B cell (primary cell): ENCODE measurements at regions not wholly inside any gene's neighbourhood (a gene's known extent, or its start where the extent isn't known, plus 50 kb on each side); places are given as distances from the start of the nearest gene placed in this dataset.

ENCODE experiments used
- ATAC-seq: fragments of 200-7000 bp; cut with Tn5 transposase; one replicate; pipeline ENCODE4 v1.10.0; 2021; ENCODE audit warnings: low read depth, mild to moderate bottlenecking, moderate number of reproducible peaks, moderate library complexity
- CTCF ChIA-PET: fragments of 350-600 bp; sonication (Branson Sonifier 250); formaldehyde crosslinking; loops from one replicate; lab custom pipeline; 2021; ENCODE audit warnings: antibody characterized with exemption, inconsistent platforms; lab: Charles Lee
- POLR2A ChIA-PET: fragments of 350-600 bp; sonication (Branson Sonifier 250); formaldehyde crosslinking; loops from one replicate; lab custom pipeline; 2021; ENCODE audit warnings: antibody characterized with exemption; lab: Charles Lee
- DNase-seq: peaks from one replicate; pipeline ENCODE4 v3.0.0; 2013
- H2AFZ ChIP-seq: 2 replicates; pipeline ENCODE4 v1.6.1; 2012; ENCODE audit warnings: mild to moderate bottlenecking, low read depth, low read length; ENCODE audit not compliant: insufficient read depth, poor library complexity, severe bottlenecking
- H3K27ac ChIP-seq, 2 donors: 1 replicate in 1 of 2; 2 replicates in 1 of 2; pipeline ENCODE4 v1.5.1; 2012 to 2013; ENCODE audit warnings: low read length in 2 of 2, mild to moderate bottlenecking in 2 of 2, moderate library complexity in 1 of 2
- H3K27me3 ChIP-seq, 4 experiments: fragments of 200-600 bp in 1 of 4; sonication (generic) in 1 of 4; replicated peaks in 1 of 4; 1 replicate in 2 of 4; 2 replicates in 2 of 4; pipeline versions ENCODE4 v1.6.1 to v1.7.0; 2013 to 2016; ENCODE audit warnings: low read length in 3 of 4, mild to moderate bottlenecking in 2 of 4, mixed read lengths in 1 of 4, moderate library complexity in 1 of 4; ENCODE audit not compliant: insufficient read depth in 4 of 4, control insufficient read depth in 3 of 4; ENCODE audit errors: control extremely low read depth in 1 of 4
- H3K36me3 ChIP-seq, 2 experiments: replicated peaks in 1 of 2; 1 replicate in 1 of 2; 2 replicates in 1 of 2; pipeline versions ENCODE4 v1.6.1 to v1.7.1; 2013; ENCODE audit warnings: low read length in 1 of 2; ENCODE audit not compliant: insufficient read depth in 2 of 2, control insufficient read depth in 1 of 2; ENCODE audit errors: control extremely low read depth in 1 of 2, extremely low read depth in 1 of 2
- H3K4me1 ChIP-seq, 2 donors: fragments of 200-600 bp in 1 of 2; sonication (generic) in 1 of 2; 1 replicate in 1 of 2; 2 replicates in 1 of 2; pipeline versions ENCODE4 v1.5.1 to v1.6.1; 2013 to 2017; ENCODE audit warnings: low read length in 2 of 2; ENCODE audit not compliant: control insufficient read depth in 2 of 2, insufficient read depth in 2 of 2
- H3K4me2 ChIP-seq: replicated peaks from 2 replicates; pipeline ENCODE3; 2012; ENCODE audit warnings: mild to moderate bottlenecking, low read depth, low read length; ENCODE audit not compliant: poor library complexity, severe bottlenecking
- H3K4me3 ChIP-seq, 5 experiments: fragments of 200-600 bp in 1 of 5; sonication (generic) in 1 of 5; 1 replicate in 3 of 5; 2 replicates in 2 of 5; pipeline versions ENCODE4 v1.5.1 to v1.7.0; 2011 to 2016; ENCODE audit warnings: low read length in 4 of 5, mild to moderate bottlenecking in 4 of 5, low read depth in 2 of 5, control low read depth in 1 of 5, moderate library complexity in 1 of 5; ENCODE audit not compliant: insufficient read depth in 1 of 5; ENCODE audit errors: control extremely low read depth in 1 of 5, extremely low read depth in 1 of 5
- H3K79me2 ChIP-seq: fragments of 200-600 bp; sonication (generic); one replicate; pipeline ENCODE4 v1.6.0; 2016; ENCODE audit warnings: low read length; ENCODE audit not compliant: control insufficient read depth, insufficient read depth
- H3K9ac ChIP-seq: fragments of 200-600 bp; sonication (generic); 2 replicates; pipeline ENCODE4 v1.6.1; 2017; ENCODE audit warnings: mild to moderate bottlenecking, low read length, moderate library complexity
- H3K9me3 ChIP-seq, 3 donors: one replicate each; pipeline versions ENCODE4 v1.6.1 to v1.7.1; 2013; ENCODE audit warnings: low read length in 2 of 3; ENCODE audit not compliant: control insufficient read depth in 2 of 3, insufficient read depth in 1 of 3; ENCODE audit errors: control extremely low read depth in 1 of 3
- H4K20me1 ChIP-seq: 2 replicates; pipeline ENCODE4 v1.6.0; 2012; ENCODE audit warnings: mild to moderate bottlenecking, low read length; ENCODE audit not compliant: insufficient read depth, control insufficient read depth, poor library complexity, severe bottlenecking
- H3K27ac Mint-ChIP-seq: one replicate; pipeline ENCODE4 v1.8.0; 2021; ENCODE audit warnings: mixed read lengths
- H3K27me3 Mint-ChIP-seq: one replicate; pipeline ENCODE4 v1.8.0; 2021; ENCODE audit warnings: mixed read lengths
- H3K4me1 Mint-ChIP-seq: one replicate; pipeline ENCODE4 v1.8.0; 2021; ENCODE audit warnings: mixed read lengths
- H3K4me3 Mint-ChIP-seq: one replicate; pipeline ENCODE4 v1.8.0; 2021; ENCODE audit warnings: mixed read lengths
- H3K9me3 Mint-ChIP-seq: one replicate; pipeline ENCODE4 v1.8.0; 2022; ENCODE audit warnings: mixed read lengths; ENCODE audit not compliant: insufficient read depth
- CTCF ChIP-seq: fragments of 200-600 bp; IDR thresholded peaks from one replicate; pipeline ENCODE4 v1.8.0; 2022; ENCODE audit warnings: antibody characterized with exemption, mild to moderate bottlenecking
- EZH2 ChIP-seq: IDR thresholded peaks from 2 replicates; pipeline ENCODE4 v1.6.1; 2012; ENCODE audit warnings: borderline replicate concordance, low read depth, mild to moderate bottlenecking, moderate library complexity, low read length; ENCODE audit not compliant: insufficient read depth, poor library complexity, severe bottlenecking
- WGBS: methylation state at CpG from one replicate; pipeline ENCODE4 v1.1.5; 2013; ENCODE audit warnings: missing lambda C conversion rate; ENCODE audit not compliant: insufficient coverage; 5-methylcytosine and 5-hydroxymethylcytosine counted together
- intact Hi-C: fragments of 100-400 bp; cut with micrococcal nuclease; formaldehyde crosslinking; loops from one replicate; pipeline ENCODE4 v1.10.0; 2022

DNA sequence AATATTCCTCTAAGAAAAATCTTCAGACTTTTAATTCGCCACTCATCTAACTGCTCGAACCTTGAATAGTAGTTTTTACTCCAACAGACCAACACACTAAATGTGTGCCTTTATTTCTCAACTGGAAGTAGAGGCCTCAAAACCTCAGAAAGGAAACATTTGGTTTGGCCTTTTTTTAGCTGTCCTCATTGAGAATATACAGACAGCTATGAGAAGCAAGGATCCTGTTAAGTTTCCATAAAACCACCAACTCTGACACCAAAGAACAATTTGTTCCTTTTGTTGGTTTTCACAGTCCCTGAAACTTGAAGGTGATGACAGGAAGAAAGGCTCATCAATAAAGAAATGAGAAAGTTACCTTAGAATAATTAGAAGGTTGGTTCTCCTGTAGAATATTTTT is 199.2 kb upstream of the MEOX2 start:
- TF ChIP-seq CTCF: no peak
- no peak for TF ChIP-seq EZH2
- no peaks in the 10 kb centered on the region for H3K36me3 ChIP-seq
- intact Hi-C loops: no loop called here
- ATAC-seq (no peak), DNase-seq (no peak)
- no peak overlapping the region for H3K4me3 ChIP-seq
- CTCF ChIA-PET: no interaction called here
- no CpG with 5 or more reads among the region's 2 CpGs for WGBS
- Mint-ChIP-seq H3K27ac (no peak overlapping the region), H3K4me1 (no peaks in the 10 kb centered on the region), H3K9me3 (peaks cover 7% of the 10 kb centered on the region), H3K4me3 (no peak overlapping the region), H3K27me3 (no peaks in the 10 kb centered on the region)
- H2AFZ ChIP-seq: no peak overlapping the region
- H4K20me1 ChIP-seq: no peaks in the 10 kb centered on the region
- POLR2A ChIA-PET: no interaction called here
- no peaks in the 10 kb centered on the region for H3K9me3 ChIP-seq
- no peak overlapping the region for H3K4me2 ChIP-seq
- no peaks in the 10 kb centered on the region for H3K79me2 ChIP-seq
- H3K9ac ChIP-seq: no peak overlapping the region
- no peaks in the 10 kb centered on the region for H3K4me1 ChIP-seq
- no peak overlapping the region for H3K27ac ChIP-seq
- no peaks in the 10 kb centered on the region for H3K27me3 ChIP-seq

- Mint-ChIP-seq H3K9me3 (peaks cover 3% of the 10 kb centered on the region), H3K27ac (no peak overlapping the region), H3K27me3 (no peaks in the 10 kb centered on the region), H3K4me1 (no peaks in the 10 kb centered on the region), H3K4me3 (no peak overlapping the region)
- ChIA-PET CTCF (no interaction called here), POLR2A (no interaction called here)
- Histone ChIP-seq H3K27ac (no peak overlapping the region), H2AFZ (no peak overlapping the region), H3K27me3 (no peaks in the 10 kb centered on the region), H3K79me2 (no peaks in the 10 kb centered on the region), H3K9ac (no peak overlapping the region), H3K4me2 (no peak overlapping the region), H3K4me1 (no peaks in the 10 kb centered on the region), H3K4me3 (no peak overlapping the region), H3K9me3 (no peaks in the 10 kb centered on the region), H4K20me1 (no peaks in the 10 kb centered on the region), H3K36me3 (no peaks in the 10 kb centered on the region)
- TF ChIP-seq CTCF (no peak), EZH2 (no peak)
- ATAC-seq (no peak), DNase-seq (no peak)
- intact Hi-C loops: no loop called here
Observed at GRCh38 chr7:15874774-15875173, 188.3 kb upstream of the MEOX2 start.
